ENCODE measurements at regions not wholly inside any gene's neighbourhood (a gene's known extent, or its start where the extent isn't known, plus 50 kb on each side); places are given as distances from the start of the nearest gene placed in this dataset.

DNA sequence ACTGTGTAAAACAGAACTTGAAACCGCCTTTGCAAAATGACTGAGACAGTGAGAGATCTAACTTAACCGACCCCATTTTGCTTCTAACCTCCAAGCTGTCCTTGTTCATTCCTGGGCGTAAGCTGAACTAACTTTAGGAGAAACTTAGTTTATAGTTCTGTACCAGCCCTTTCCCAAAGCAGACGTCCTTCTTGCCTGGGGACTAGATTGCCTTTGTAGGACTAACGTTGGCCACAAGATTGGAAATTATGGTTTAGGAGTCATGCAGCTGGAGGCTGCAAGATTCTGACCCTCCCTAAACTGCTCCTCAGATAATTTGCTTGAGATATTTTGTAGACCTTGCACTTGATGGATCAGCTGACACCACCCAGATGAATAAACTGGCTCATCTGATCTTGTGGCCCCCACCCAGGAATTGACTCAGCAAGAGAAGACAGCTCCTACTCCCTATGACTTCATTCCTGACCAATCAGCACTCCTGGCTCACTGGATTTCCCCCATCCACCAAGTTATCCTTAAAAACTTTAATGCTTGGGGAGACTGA is 219.9 kb upstream of the PROK2 start:
- DNase-seq (ENCODE audit: low read depth), result peak; percentile 54

- DNase-seq (ENCODE audit: low read depth), result no peak
Measured at GRCh38 chr3:72003936-72004335, 219.0 kb upstream of the PROK2 start.

- no peak for DNase-seq (ENCODE audit: low read depth)
Measured at GRCh38 chr3:72001758-72002157, 216.8 kb upstream of the PROK2 start.

DNA sequence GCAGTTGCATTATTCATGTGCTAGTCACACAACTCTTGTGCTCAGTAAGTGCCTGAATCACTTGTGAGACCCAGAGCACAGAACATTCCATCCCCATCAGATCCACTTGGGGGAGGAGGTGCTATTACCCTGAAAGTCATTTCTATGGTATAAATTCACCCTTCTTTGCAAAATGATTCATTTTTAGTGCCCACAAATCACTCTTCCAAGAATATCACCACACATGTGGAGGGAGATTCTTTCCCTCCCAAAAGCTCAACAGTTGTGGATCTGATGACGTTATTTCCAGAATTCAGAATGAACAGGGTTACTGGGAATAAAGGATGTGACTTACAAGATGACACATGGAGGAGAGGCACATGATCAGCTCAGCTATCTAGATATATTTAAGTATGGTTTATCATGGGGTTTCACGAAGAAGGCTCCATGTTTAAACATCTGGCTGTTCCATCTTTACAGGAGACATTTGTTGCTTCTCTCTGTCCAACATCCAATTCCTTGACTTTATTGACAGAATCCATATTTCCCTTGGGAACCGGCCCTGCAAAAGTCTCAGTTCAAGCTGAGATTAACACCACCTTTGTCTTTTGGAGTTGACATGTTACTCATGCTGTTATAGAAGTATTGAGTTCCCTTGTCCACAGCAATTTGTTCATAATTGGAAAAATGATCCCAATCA is 214.2 kb upstream of the PROK2 start:
- DNase-seq (ENCODE audit: low read depth), result peak; percentile 66

GRCh38 chr3:71997066-71997653 is 212.2 kb upstream of the PROK2 start:
- no peak for DNase-seq (ENCODE audit: low read depth)

- no peak for DNase-seq (ENCODE audit: low read depth)
Measured at GRCh38 chr3:71994906-71995305, 210.0 kb upstream of the PROK2 start.

DNA sequence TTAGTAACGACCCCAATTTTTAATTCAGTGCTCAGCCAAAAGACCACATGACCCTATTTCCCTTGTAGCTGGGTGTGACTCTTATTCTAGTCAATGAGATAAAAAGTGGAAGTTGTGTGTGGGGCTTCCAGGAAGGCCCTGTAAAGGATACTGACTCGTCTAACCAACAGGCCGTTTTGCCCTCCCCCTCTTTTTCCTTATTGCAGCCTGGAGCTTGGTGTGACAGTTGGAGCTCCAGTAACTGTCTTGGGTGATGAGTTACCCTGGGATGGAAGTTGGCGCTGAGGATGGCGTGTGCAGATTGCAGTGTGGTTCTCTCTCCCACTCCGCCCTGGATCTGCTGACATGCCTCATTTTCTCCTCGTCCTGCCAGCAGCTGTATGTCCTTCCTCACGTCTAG is 209.3 kb upstream of the PROK2 start:
- no peak for DNase-seq (ENCODE audit: low read depth)

GRCh38 chr3:71991681-71992080 is 206.7 kb upstream of the PROK2 start:
- DNase-seq (ENCODE audit: low read depth), result no peak

GRCh38 chr3:71991046-71991445 is 206.1 kb upstream of the PROK2 start:
- no peak for DNase-seq (ENCODE audit: low read depth)

- DNase-seq (ENCODE audit: low read depth), result no peak
Measured at GRCh38 chr3:71990545-71990944, 205.6 kb upstream of the PROK2 start.

DNA sequence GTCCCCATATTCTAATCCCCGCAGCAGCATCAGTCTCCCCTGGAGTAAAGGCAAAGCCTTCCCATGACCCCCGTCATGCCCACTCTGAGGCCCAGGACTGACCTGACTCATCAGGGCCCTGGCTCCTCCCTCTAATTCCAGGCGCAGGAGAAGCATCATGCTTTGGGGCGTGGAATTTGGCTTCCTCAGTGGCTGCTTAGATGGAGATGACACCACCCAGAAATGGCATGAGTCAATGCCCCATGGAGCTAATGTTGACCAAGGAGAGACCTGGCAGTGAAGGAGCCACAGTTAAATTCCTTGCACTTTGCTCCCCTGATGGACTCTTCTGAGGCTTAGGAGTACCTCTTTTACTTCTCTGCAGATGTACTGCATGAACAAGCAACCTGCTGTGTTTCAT is 204.2 kb upstream of the PROK2 start:
- peak; percentile 78 for DNase-seq (ENCODE audit: low read depth)

DNA sequence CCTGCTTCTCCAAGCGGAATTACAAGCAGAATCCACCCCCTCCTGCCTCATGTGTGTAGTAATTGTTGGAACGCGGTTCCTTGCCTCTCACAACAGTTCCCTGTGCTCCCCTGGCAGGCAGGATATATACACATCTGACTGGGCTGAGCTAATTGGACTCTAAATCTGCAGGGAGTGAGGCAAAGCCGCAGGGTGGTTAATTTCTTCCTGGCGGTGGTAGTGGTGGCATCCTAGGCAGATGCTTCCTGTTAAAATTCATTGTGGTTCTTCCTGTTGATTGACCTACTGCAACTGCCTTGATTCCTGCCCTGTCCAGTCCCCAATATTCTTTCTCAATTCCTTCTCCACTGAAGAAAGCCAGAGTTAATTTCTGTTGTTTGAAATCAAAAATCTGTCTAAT is 202.9 kb upstream of the PROK2 start:
- peak; percentile 82 for DNase-seq (ENCODE audit: low read depth)

DNA sequence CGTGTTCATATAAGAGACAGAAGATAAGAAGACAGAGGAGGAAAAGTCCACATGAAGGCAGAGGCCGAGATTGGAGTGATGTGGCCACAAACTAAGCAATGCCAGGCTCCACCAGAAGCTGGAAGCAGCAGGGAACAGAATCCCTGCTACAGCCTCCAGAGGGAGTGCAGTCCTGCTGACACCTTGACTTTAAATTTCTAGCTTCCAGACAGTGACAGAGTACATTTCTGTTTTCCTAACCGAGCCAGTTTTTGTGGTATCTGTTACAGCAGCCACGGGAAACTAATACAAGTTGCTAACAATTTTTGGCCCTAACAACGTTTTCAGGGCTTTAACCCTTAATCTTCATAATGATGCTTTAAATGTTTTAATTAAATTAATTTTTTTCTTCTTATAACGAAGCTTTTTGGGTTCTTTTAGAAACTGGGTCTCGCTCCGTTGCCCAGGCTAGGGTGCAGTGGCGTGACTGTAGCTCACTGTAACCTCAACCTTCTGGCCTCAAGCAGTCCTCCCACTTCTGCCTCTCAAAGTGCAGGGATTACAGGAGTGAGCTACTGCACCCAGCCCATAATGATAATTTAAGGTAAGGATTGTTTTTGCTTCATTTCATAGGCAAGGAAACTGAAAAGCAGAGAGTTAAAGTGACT is 202.3 kb upstream of the PROK2 start:
- peak; percentile 39 for DNase-seq (ENCODE audit: low read depth)

GRCh38 chr3:71986606-71987005 is 201.7 kb upstream of the PROK2 start:
- DNase-seq (ENCODE audit: low read depth), result no peak

GRCh38 chr3:71984843-71985613 is 200.1 kb upstream of the PROK2 start:
- DNase-seq (ENCODE audit: low read depth), result no peak

DNA sequence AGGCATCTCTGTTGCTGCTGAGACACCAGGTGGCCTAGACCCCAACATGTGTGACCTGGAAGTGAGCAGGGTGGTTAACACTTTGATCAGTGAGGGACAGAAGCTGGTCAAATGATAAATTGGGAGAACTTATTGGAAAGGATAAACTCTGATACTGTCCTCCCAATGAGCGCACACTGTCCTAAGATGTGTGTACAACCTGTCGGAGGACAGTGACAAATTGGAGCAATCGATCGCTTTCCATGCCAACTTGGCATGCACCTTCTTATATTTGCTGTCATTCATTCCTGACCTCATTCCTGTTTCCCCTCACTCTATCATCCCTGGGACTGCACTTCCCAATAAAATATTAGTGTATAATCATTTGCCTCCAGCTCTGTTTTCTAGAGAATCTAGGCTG is 198.7 kb upstream of the PROK2 start:
- DNase-seq (ENCODE audit: low read depth), result no peak

- peak; percentile 96 for DNase-seq (ENCODE audit: low read depth)
Measured at GRCh38 chr3:71982506-71983258, 197.7 kb upstream of the PROK2 start.

DNA sequence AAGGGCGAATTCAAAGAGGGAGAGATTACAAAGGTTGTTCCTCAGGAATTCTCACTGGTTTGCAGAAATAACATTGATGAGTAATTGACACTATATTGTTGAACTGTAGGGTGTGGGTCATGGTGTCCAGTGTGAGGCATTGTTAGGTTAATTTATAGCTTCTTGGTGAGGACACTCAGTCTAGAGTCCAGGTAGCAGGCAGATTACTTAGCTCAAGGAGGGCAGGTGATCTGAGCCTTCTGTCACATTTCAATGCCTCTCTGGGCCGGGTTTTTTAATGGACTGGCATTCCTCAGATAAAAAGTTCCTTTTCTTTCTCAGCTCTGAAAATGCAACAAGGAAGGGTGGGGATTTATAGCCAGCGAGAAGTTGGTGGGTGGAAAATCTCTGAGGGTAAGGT is 194.2 kb upstream of the PROK2 start:
- DNase-seq (ENCODE audit: low read depth), result no peak

GRCh38 chr3:71978150-71978721 is 193.3 kb upstream of the PROK2 start:
- no peak for DNase-seq (ENCODE audit: low read depth)

DNA sequence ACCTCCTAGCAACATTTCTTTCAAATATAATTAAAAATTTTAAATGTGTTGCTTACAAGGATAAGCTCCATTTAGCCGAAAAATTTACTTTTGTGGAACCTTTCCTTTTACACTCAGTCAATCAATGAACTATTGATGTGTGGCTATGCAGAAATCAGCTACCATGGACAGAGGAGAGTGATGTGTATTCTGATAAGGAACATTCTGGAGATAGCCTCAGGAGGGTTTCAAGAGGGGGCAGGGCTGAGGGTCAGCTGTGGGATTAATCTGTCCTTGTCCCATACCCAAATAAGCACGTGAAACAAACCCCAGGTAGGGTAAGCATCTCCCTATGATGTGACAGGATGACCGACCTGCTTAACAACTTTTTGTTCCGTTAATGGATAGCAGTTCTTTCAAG is 192.6 kb upstream of the PROK2 start:
- no peak for DNase-seq (ENCODE audit: low read depth)

GRCh38 chr3:71975573-71975972 is 190.6 kb upstream of the PROK2 start:
- DNase-seq (ENCODE audit: low read depth), result no peak
